HG02973 (cell line): ENCODE measurements at regions not wholly inside any gene's neighbourhood (a gene's known extent, or its start where the extent isn't known, plus 50 kb on each side); places are given as distances from the start of the nearest gene placed in this dataset.

Experiments used
- ATAC-seq: cut with Tn5 transposase; IDR thresholded peaks from one replicate; pipeline ENCODE4 v1.9.1; 2021; ENCODE audit warnings: moderate library complexity; ENCODE audit not compliant: unreplicated experiment

DNA sequence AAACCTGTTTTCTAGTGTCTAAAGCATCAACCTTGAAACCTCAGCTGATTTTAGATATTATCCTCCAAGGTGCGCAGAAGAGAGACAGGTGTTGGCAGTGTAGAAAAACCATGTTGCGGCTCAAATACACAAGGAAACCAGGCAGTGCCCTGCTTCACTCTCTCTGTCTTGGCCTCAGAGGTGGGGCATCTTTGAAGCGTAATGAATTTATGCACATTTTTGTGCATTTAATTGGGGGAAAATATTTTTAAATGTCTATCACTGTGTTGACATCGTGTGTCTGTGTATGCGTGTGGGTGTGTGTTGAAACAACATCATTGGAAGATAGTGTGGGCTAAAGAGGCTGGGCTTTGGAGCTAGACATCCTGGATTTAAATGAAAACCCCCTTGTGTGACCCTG, 334.0 kb upstream of the CHD6 start:
- no peak for ATAC-seq

DNA sequence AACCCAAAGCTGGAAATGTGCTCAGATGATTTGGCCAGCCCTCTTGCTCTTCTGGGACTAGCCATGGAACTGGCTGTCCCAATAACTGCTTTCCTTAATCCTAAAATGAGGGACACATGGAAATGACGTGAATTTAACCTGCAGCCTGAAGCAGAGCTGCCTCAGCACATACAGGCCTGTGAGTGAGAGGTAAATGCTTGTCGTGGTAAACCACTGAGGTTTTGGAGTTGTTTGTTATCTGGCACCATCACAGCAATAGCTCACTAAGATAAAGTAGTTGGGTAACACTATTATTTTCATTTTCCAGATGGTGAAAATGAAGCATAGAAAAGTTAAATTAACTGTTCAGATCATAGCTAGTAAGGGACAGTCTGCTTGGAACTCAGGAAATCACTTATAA, 333.4 kb upstream of the CHD6 start:
- no peak for ATAC-seq

DNA sequence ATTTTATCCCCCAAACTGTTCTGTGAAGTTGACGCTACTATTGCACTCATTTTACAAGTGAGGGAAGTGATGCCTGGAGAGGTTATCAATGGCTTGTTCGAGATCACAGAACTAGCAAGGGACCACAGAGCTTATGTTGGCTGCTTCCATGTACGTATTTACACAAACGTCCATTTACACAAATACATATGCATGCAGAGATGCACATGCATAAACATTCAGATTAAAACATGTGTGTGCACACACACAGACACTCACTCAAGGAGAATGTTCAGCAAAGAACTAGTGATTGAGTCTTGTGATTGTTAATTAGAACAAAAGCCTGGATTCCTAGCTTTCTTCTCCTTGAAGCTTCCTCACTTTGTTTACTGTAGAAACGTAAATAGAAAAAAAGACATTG, 321.5 kb upstream of the CHD6 start:
- no peak for ATAC-seq

DNA sequence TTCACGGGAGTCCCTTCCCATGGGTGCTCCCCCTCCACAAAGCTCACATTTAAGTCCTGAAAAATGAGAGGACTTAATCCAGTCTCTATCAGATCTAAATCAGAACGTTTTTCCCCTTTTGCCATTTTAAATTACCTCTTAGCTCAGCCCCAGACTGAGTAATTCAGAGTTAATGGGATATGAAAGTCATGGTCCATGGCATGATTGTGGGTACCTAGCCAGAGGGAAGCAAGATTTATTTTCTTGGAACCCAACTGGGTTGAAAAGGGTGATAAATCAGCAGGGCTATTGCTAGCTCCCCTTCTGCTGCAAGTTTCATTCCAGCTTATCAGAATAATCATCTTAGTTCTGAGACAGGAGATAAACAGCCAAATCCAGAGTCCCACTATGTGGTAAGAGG, 320.2 kb upstream of the CHD6 start:
- no peak for ATAC-seq

GRCh38 chr20:41935259-41935791, 317.1 kb upstream of the CHD6 start:
- ATAC-seq = no peak

- no peak for ATAC-seq
Measured at GRCh38 chr20:41932431-41932830, 314.3 kb upstream of the CHD6 start.

- ATAC-seq = no peak
Measured at GRCh38 chr20:41927655-41928054, 309.5 kb upstream of the CHD6 start.

DNA sequence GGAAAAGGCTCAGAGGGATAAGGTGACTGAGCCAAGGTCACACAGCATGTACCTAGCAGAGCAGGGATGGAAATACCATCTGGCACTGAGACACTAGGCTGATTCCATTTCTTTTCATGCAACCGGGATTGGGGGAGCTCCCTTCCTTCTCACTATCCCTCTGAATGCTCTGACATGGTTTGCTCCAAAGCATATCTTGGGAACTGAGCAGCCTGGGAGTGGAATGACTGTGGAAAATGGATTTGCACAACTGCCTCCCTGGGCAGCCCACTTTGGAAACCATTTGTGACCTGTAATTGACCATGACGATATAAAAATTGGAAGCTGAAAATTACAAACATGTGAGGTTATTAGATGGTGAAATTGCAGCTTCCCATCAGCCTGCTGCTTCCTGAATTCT, 309.0 kb upstream of the CHD6 start:
- ATAC-seq = no peak

DNA sequence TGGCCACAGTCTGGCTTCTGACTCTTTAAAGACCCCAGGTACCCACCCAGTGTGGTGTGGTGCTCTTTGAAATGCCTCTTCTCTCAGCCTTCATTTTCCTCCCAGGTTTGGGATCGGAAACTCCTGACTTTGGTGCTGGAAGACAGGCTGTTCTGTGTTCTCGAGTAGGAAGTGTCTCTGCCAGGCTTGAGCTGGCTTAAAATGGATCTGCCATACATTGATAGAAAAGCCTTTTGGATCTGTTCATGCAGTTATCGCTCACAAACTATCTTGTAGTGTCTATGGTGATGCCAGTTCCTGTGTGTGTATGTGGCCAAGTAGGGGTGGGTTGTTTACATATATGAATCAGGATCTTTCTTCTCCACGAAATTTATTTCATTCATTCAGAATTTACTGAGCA, 307.3 kb upstream of the CHD6 start:
- no peak for ATAC-seq

DNA sequence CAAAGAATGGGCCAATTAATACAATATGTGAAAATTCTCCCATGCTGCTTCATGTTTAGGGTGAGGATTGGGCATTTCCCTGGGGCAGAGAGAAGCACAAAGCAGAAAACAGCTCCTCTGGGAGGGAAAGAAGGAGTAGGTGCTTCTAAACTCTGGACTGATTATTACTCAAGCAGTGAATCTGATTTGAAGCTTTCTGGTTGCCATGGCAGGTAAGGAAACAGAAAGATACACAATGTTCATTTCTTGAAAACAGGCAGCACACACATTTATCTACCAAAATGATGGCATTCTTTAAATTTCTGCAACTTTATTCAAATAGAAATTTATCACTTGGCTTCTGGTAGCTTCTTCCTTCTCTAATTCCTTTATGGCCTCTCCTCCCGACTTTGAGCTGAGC, 305.4 kb upstream of the CHD6 start:
- ATAC-seq = no peak

DNA sequence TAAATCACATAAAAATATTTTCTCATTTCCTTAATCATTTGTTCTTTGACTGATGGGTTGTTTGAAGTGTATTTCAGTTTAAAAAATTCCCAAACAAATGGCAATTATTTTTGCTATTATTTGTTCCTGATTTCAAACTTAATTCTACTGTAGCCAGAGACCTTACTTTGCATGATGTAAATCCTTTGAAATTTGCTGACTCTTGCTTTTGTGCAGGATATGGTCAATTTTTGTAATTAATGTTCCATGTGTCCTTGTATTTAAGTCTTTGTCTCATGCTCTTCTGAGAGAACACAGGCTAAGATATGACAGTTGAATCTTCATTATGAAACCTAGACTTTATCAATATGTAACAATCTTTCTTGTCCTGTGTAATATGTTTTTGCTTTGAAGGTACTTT, 295.0 kb upstream of the CHD6 start:
- no peak for ATAC-seq

- ATAC-seq = no peak
Measured at GRCh38 chr20:41910558-41910957, 292.4 kb upstream of the CHD6 start.

- ATAC-seq = no peak
Measured at GRCh38 chr20:41905199-41905598, 287.0 kb upstream of the CHD6 start.

DNA sequence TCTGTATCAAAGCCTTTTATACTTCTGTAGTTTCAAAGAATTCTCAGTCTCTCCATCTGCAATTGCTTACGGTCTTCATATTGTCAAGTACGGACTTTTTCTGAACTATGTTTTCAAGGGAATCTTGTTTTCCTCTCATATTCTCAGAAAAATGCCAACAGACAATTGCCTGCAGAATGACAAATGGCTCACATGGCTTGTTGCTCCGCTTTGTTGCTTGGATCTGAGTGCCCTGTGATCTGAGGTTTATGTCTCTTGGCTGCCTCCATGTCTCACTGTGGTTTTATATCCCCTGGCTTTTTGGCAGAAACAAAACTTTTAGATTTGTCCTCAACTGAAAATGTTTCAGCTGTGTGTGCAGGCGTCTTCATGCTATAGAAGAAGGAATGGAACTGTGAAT, 285.4 kb upstream of the CHD6 start:
- no peak for ATAC-seq

DNA sequence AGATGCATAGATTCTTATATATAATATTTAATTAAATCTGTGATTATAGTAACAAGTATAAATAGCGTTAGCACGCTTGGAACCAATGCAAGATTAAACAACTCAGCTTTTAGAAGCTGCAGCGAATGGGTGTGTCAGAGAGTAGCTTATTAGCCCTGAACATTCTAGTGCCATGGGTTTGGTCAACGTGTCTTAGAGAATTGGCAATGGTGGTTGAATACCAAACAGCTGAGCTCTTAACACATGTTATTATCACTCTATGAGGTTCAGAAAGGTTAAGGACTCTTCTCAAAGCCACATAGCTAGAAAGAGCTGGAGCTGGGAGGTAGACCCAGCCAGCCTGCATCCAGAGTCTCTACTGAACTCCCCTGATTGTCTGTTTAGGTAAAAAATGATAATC, 284.2 kb upstream of the CHD6 start:
- no peak for ATAC-seq

DNA sequence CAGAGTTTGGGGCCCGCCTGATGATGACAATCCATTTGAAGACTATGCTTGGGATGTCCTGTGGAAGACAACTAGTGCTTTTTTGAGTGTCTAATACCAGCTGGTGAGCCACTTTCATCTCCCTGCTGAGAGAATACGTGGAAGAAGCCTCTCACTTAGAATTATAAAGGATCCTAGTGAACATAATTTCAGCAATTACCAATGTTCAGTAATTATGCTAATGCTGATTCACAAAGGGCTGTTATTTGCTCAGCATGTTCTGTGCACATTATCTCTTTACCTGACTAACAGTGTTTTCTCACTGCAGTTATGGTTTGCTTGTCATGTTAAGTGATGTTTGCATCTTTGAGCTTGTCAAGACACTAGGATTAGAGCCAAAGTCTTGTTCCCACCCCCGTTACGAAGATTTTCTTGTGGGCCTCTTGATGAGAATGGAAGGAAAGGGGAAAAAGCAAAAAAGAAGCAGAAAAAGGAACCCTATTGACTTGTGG, 282.1 kb upstream of the CHD6 start:
- ATAC-seq = no peak

- no peak for ATAC-seq
Measured at GRCh38 chr20:41897708-41898107, 279.5 kb upstream of the CHD6 start.

- ATAC-seq = no peak
Measured at GRCh38 chr20:41895241-41896032, 277.3 kb upstream of the CHD6 start.

GRCh38 chr20:41894255-41894963, 276.2 kb upstream of the CHD6 start:
- ATAC-seq = no peak

- ATAC-seq = no peak
Measured at GRCh38 chr20:41892031-41892430, 273.9 kb upstream of the CHD6 start.

DNA sequence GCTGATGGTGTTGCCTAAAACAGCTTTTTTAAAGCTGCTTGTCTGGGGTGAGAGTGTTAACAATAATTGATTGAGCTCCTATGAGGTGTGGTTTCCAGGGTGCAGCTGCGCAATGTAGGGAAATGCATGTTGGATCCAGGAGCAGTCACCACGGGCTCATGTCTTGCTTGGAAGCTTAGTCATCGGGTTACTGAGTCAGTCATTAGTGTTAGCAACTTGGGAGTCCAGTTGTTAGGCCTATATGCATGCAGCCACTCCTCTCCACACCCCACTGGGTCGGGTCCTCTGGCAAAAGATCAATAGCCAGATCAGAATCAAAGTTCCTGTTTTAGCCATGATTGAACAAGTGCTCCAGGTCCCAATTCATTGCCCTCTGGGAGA, 271.7 kb upstream of the CHD6 start:
- ATAC-seq = no peak

- no peak for ATAC-seq
Measured at GRCh38 chr20:41889126-41889843, 271.1 kb upstream of the CHD6 start.
